ENCODE measurements at regions not wholly inside any gene's neighbourhood (a gene's known extent, or its start where the extent isn't known, plus 50 kb on each side); places are given as distances from the start of the nearest gene placed in this dataset.
A peak's percentile ranks its signal among the peaks of the same experiment; 100 is the strongest.

- Mint-ChIP-seq H3K27me3 (peaks cover 3% of the 10 kb centered on the region), H3K4me1 (ENCODE audit: low read depth) (peaks cover 3% of the 10 kb centered on the region), H3K36me3 (ENCODE audit: insufficient read depth) (no peaks in the 10 kb centered on the region), H3K9me3 (ENCODE audit: low read depth) (no peaks in the 10 kb centered on the region), H3K4me3 (ENCODE audit: low read depth) (no peak overlapping the region), H3K27ac (no peak overlapping the region)
- DNase-seq (ENCODE audit: low spot score, unreplicated experiment), result no peak
- TF ChIP-seq, protein P1, sequence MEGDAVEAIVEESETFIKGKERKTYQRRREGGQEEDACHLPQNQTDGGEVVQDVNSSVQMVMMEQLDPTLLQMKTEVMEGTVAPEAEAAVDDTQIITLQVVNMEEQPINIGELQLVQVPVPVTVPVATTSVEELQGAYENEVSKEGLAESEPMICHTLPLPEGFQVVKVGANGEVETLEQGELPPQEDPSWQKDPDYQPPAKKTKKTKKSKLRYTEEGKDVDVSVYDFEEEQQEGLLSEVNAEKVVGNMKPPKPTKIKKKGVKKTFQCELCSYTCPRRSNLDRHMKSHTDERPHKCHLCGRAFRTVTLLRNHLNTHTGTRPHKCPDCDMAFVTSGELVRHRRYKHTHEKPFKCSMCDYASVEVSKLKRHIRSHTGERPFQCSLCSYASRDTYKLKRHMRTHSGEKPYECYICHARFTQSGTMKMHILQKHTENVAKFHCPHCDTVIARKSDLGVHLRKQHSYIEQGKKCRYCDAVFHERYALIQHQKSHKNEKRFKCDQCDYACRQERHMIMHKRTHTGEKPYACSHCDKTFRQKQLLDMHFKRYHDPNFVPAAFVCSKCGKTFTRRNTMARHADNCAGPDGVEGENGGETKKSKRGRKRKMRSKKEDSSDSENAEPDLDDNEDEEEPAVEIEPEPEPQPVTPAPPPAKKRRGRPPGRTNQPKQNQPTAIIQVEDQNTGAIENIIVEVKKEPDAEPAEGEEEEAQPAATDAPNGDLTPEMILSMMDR (IDR thresholded peaks at IDR 0.05; ENCODE audit: unreplicated experiment), result no peak
Observed at GRCh38 chr12:46676797-46677520, 148.8 kb downstream of the SLC38A4 start.

DNA sequence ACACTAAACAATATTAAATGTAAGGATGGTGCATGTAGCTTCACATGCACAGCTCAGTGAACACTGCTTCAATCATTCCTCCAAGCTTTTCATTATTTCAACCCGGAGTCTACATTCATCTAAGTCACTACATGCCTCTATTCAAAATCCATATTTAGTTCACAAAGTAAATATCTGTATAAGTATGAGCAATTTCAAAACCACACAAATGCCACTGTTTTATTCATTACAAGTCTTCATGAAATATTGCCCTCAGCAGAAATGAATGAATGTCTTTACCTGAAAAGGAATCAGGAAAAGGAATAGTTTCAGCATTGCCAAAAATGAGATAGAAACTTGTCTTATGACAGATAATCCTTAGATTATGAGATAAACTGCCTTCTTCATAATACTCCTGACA, 149.4 kb downstream of the SLC38A4 start:
- Mint-ChIP-seq H3K4me1 (ENCODE audit: low read depth) (peaks cover 3% of the 10 kb centered on the region), H3K36me3 (ENCODE audit: insufficient read depth) (no peaks in the 10 kb centered on the region), H3K4me3 (ENCODE audit: low read depth) (no peak overlapping the region), H3K27me3 (peaks cover 3% of the 10 kb centered on the region), H3K27ac (no peak overlapping the region), H3K9me3 (ENCODE audit: low read depth) (no peaks in the 10 kb centered on the region)
- DNase-seq (ENCODE audit: low spot score, unreplicated experiment), result no peak
- TF ChIP-seq, protein P1 (IDR thresholded peaks at IDR 0.05; ENCODE audit: unreplicated experiment), result no peak

GRCh38 chr12:46675736-46676135, 150.1 kb downstream of the SLC38A4 start:
- Mint-ChIP-seq H3K27me3 (peaks cover 3% of the 10 kb centered on the region), H3K4me1 (ENCODE audit: low read depth) (peaks cover 3% of the 10 kb centered on the region), H3K4me3 (ENCODE audit: low read depth) (no peak overlapping the region), H3K36me3 (ENCODE audit: insufficient read depth) (no peaks in the 10 kb centered on the region), H3K27ac (no peak overlapping the region), H3K9me3 (ENCODE audit: low read depth) (no peaks in the 10 kb centered on the region)
- no peak for DNase-seq (ENCODE audit: low spot score, unreplicated experiment)
- TF ChIP-seq, protein P1 (IDR thresholded peaks at IDR 0.05; ENCODE audit: unreplicated experiment), result peak; percentile 80

DNA sequence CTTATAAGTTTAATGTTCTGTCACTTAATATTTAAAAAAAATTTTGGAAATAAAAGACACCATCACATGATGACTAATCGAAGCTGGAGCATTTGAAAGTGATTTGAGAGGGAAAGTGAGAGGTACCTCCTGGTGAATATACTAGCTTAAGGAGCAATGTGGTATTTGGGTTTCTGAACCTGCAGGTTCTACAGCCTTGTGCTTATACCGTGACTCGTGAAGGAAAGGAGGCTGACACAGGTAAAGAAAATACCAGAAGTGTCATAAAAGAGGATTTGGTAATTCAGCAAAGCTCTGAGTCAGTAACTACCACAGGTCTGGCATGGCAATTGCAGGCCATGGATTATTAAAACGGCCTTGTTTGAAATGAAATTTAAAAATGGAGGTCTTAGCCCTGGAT, 151.0 kb downstream of the SLC38A4 start:
- DNase-seq (ENCODE audit: low spot score, unreplicated experiment), result no peak
- TF ChIP-seq, protein P1 (IDR thresholded peaks at IDR 0.05; ENCODE audit: unreplicated experiment), result no peak
- no peak overlapping the region for H3K4me3 Mint-ChIP-seq (ENCODE audit: low read depth)
- H3K9me3 Mint-ChIP-seq (ENCODE audit: low read depth), result no peaks in the 10 kb centered on the region
- no peaks in the 10 kb centered on the region for H3K36me3 Mint-ChIP-seq (ENCODE audit: insufficient read depth)
- peaks cover 3% of the 10 kb centered on the region for H3K4me1 Mint-ChIP-seq (ENCODE audit: low read depth)
- H3K27me3 Mint-ChIP-seq, result peaks cover 3% of the 10 kb centered on the region
- no peak overlapping the region for H3K27ac Mint-ChIP-seq

DNA sequence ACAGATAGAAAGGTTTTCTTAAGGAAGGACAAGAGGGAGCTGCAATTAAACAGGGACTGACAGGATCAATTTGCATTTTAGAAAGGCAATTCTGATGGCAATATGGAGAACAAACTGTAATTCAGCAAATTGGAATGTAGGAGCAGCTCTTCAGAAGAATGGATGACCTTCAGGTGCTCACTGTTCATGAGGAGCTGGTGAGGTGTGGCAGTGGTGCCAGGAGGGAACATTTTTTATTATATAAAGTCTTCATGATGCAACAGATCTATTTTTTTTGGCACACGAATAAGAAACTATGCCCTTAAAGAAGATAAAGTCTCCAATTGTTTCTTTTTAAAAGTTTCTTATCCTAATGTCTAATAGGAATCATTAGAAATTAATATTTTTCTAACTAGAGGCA, 151.7 kb downstream of the SLC38A4 start:
- Mint-ChIP-seq H3K36me3 (ENCODE audit: insufficient read depth) (no peaks in the 10 kb centered on the region), H3K9me3 (ENCODE audit: low read depth) (no peaks in the 10 kb centered on the region), H3K4me3 (ENCODE audit: low read depth) (no peak overlapping the region), H3K27ac (no peak overlapping the region), H3K4me1 (ENCODE audit: low read depth) (peaks cover 3% of the 10 kb centered on the region), H3K27me3 (peaks cover 3% of the 10 kb centered on the region)
- DNase-seq (ENCODE audit: low spot score, unreplicated experiment), result no peak
- TF ChIP-seq, protein P1 (IDR thresholded peaks at IDR 0.05; ENCODE audit: unreplicated experiment), result no peak

Measured in progenitor cell of endocrine pancreas (in vitro differentiated cells).